Liver (tissue), 2 donors: ENCODE measurements at regions not wholly inside any gene's neighbourhood (a gene's known extent, or its start where the extent isn't known, plus 50 kb on each side); places are given as distances from the start of the nearest gene placed in this dataset.

Experiments
- GABPA ChIP-seq, 2 donors: IDR thresholded peaks in 1 of 2; conservative IDR thresholded peaks in 1 of 2; 2 replicates each; pipeline ENCODE4 v1.6.1; 2016; ENCODE audit warnings: antibody characterized with exemption in 2 of 2, mild to moderate bottlenecking in 1 of 2, moderate library complexity in 1 of 2
- YY1 ChIP-seq: IDR thresholded peaks from 2 replicates; pipeline ENCODE4 v1.6.1; 2016; ENCODE audit warnings: antibody characterized with exemption, mild to moderate bottlenecking
- donor health status: healthy.

GRCh38 chr6:12222405-12223366 lies 67.5 kb upstream of the EDN1 start:
- TF ChIP-seq YY1 (no peak), GABPA (IDR thresholded peaks at IDR 0.05 in 1 of 2, conservative IDR thresholded peaks at IDR 0.05 in 1 of 2) (no peak)
